Breast epithelium (tissue), 4 donors: ENCODE measurements at regions not wholly inside any gene's neighbourhood (a gene's known extent, or its start where the extent isn't known, plus 50 kb on each side); places are given as distances from the start of the nearest gene placed in this dataset.

ENCODE experiments used
- DNase-seq, 2 donors: peaks; one replicate each; pipeline ENCODE4 v3.0.0-alpha.2; 2019; ENCODE audit warnings: low spot score in 2 of 2
- H3K27ac ChIP-seq, 2 donors: fragments of 200-600 bp; sonication (generic) in 1 of 2; one replicate each; pipeline ENCODE4 v1.5.1; 2016 to 2019; ENCODE audit warnings: mild to moderate bottlenecking in 1 of 2
- H3K27me3 ChIP-seq, 2 donors: fragments of 200-600 bp; sonication (generic) in 1 of 2; one replicate each; pipeline versions ENCODE4 v1.5.1 to v1.6.0; 2017 to 2019; ENCODE audit warnings: control low read depth in 1 of 2, mild to moderate bottlenecking in 1 of 2
- H3K36me3 ChIP-seq: fragments of 200-600 bp; one replicate; pipeline ENCODE4 v1.5.1; 2019
- H3K4me1 ChIP-seq, 2 donors: fragments of 200-600 bp; sonication (generic); one replicate each; pipeline ENCODE4 v1.5.1; 2016 to 2019; ENCODE audit warnings: control low read depth in 1 of 2
- H3K4me3 ChIP-seq, 3 donors: fragments of 200-600 bp; sonication (generic); 1 replicate in 2 of 3; 2 replicates in 1 of 3; pipeline ENCODE4 v1.5.1; 2016 to 2019; ENCODE audit warnings: mild to moderate bottlenecking in 3 of 3, moderate library complexity in 2 of 3
- H3K9me3 ChIP-seq, 2 donors: fragments of 200-600 bp; sonication (generic) in 1 of 2; one replicate each; pipeline ENCODE4 v1.5.1; 2016 to 2019; ENCODE audit warnings: control low read depth in 1 of 2
- CTCF ChIP-seq, 3 donors: fragments of 450-650 bp; IDR thresholded peaks; one replicate each; pipeline ENCODE4 v1.5.1; 2016 to 2017; ENCODE audit warnings: antibody characterized with exemption in 3 of 3, mild to moderate bottlenecking in 3 of 3, moderate library complexity in 3 of 3
- POLR2A ChIP-seq: fragments of 450-650 bp; IDR thresholded peaks from one replicate; pipeline ENCODE4 v1.6.1; 2016; ENCODE audit warnings: antibody characterized with exemption, mild to moderate bottlenecking, moderate library complexity
- POLR2AphosphoS5 ChIP-seq, 3 donors: sonication (generic); formaldehyde crosslinking; IDR thresholded peaks; one replicate each; pipeline ENCODE4 v1.6.1; 2017; ENCODE audit warnings: antibody characterized with exemption in 3 of 3
- intact Hi-C: fragments of 100-400 bp; cut with DNase I; formaldehyde crosslinking; loops from one replicate; pipeline ENCODE4 v1.15.1; 2023; ENCODE audit warnings: low total_unique reads

GRCh38 chr21:38743772-38744529, 61.8 kb upstream of the ETS2 start:
- TF ChIP-seq CTCF (IDR thresholded peaks at IDR 0.05) (no peak), POLR2AphosphoS5 (IDR thresholded peaks at IDR 0.05) (no peak), POLR2A (no peak)
- Histone ChIP-seq H3K36me3 (no peaks in the 10 kb centered on the region), H3K9me3 (no peaks in the 10 kb centered on the region), H3K27me3 (no peaks in the 10 kb centered on the region), H3K4me1 (no peaks in the 10 kb centered on the region), H3K27ac (no peak overlapping the region), H3K4me3 (no peak overlapping the region)
- intact Hi-C loops: no loop called here
- DNase-seq: no peak

GRCh38 chr21:38744861-38745260, 60.9 kb upstream of the ETS2 start:
- intact Hi-C loops: no loop called here
- no peak for TF ChIP-seq CTCF (IDR thresholded peaks at IDR 0.05)
- TF ChIP-seq POLR2AphosphoS5 (IDR thresholded peaks at IDR 0.05): no peak
- TF ChIP-seq POLR2A: no peak
- H3K4me3 ChIP-seq: no peak overlapping the region
- no peak overlapping the region for H3K27ac ChIP-seq
- H3K4me1 ChIP-seq: no peaks in the 10 kb centered on the region
- H3K9me3 ChIP-seq: no peaks in the 10 kb centered on the region
- DNase-seq: no peak
- no peaks in the 10 kb centered on the region for H3K36me3 ChIP-seq
- H3K27me3 ChIP-seq: no peaks in the 10 kb centered on the region

- no peak for TF ChIP-seq CTCF (IDR thresholded peaks at IDR 0.05)
- no peak for TF ChIP-seq POLR2A
- TF ChIP-seq POLR2AphosphoS5 (IDR thresholded peaks at IDR 0.05): no peak
- Histone ChIP-seq H3K27me3 (no peaks in the 10 kb centered on the region), H3K4me3 (no peak overlapping the region), H3K4me1 (no peaks in the 10 kb centered on the region), H3K9me3 (no peaks in the 10 kb centered on the region), H3K36me3 (no peaks in the 10 kb centered on the region), H3K27ac (no peak overlapping the region)
- intact Hi-C loops: no loop called here
- no peak for DNase-seq
Observed at GRCh38 chr21:38747810-38748209, 57.9 kb upstream of the ETS2 start.

- intact Hi-C loops: no loop called here
- DNase-seq: no peak
- H3K36me3 ChIP-seq: no peaks in the 10 kb centered on the region
Observed at GRCh38 chr21:38751379-38752050, 54.2 kb upstream of the ETS2 start.

More at GRCh38 chr21:38751379-38752050, 54.2 kb upstream of the ETS2 start:
- no peaks in the 10 kb centered on the region for H3K4me1 ChIP-seq
- no peak overlapping the region for H3K4me3 ChIP-seq
- H3K9me3 ChIP-seq: no peaks in the 10 kb centered on the region
- no peak overlapping the region for H3K27ac ChIP-seq
- H3K27me3 ChIP-seq: no peaks in the 10 kb centered on the region
- no peak for TF ChIP-seq POLR2A
- no peak for TF ChIP-seq CTCF (IDR thresholded peaks at IDR 0.05)
- TF ChIP-seq POLR2AphosphoS5 (IDR thresholded peaks at IDR 0.05): no peak
